Stimulated activated naive CD8-positive, alpha-beta T cell treated with anti-CD3 and anti-CD28 coated beads, Interleukin-15, Interleukin-2, amounts not matched to agents 100 U/mL and 50 U/mL, for 24 hours (primary cell): ENCODE measurements at regions not wholly inside any gene's neighbourhood (a gene's known extent, or its start where the extent isn't known, plus 50 kb on each side); places are given as distances from the start of the nearest gene placed in this dataset.
"Not testable (repeated sequence)": the region's sequence is repeated elsewhere in the genome, so short reads cannot be mapped to it uniquely, and the experiment has no call there.

Source experiments
- ATAC-seq: fragments of 150-1000 bp; cut with Tn5 transposase; one replicate; pipeline ENCODE4 v1.10.0; 2021
- DNase-seq: peaks from one replicate; pipeline ENCODE4 v3.0.0; 2021

DNA sequence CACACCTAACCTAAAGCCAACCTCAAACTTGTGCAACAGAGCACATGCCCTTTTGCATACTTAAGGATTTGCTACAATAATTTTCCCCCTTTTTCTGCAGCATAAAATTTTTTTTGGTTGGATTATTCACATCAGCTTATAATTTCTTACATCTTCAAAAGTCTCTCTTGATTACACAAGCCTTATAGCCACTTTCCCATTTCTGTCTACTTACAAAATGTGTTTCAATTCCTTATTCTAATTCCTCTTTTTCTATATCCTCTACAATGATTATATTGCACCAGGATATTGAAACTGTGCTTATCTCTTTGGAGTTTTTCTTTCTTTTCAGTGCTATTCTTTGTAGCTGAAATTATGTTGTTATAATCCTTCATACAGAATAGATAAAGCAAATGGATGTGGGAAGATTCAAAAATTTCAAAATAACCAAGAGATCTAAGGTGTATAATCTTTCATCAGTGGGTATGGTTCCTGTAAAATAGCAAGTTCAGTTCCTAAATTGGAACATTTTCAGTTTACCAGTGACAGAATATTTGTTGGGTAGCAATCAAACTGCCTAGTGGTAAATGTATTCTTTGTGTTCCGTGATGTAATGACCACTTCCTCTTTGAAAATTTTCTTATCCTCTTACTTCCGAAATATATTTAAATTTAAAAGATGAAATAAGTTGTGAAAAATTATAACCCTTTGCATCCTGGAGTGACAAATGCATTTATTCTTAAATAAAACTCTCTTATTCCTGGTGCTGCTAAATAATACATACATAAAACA lies 386.8 kb upstream of the CHD1 start:
- ATAC-seq (no peak), DNase-seq (no peak)

DNA sequence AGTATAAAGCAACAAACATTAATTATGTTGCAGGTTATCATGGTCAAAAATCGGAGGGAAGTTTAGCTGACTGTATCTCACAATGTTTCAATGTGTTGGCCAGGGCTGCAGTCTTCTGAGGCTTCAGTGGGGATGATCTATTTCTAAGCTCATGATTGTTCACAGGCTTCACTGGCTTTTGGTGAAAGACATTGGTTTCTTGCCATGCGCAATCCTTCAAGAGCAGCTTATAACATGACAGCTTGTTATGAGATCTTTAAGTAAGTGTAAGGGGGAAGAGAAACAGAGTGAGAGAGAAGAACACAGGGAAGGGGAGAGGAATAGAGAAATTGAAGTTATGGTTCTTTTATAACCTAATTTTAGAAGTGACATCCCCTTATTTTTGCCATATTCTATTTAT lies 385.9 kb upstream of the CHD1 start:
- DNase-seq (no peak), ATAC-seq (no peak)

DNA sequence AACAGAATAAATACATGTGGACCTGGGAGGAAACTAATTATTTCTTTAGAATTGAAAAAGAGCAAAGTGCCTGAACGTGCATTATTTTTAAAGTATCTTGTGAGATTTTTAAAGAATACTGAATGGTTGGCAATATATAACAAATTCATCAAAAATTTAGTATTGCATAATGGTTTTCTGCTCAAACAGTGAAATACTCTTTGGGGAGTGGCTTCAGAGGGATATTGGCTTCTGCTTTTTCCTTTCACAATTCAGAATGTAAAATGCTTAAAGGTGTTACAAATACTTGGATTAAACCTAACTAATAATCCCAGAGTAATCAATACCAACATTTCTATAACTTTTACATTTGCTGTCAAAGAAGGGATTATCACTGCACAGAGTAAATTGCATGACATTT lies 379.3 kb upstream of the CHD1 start:
- no peak for DNase-seq
- ATAC-seq, result no peak

DNA sequence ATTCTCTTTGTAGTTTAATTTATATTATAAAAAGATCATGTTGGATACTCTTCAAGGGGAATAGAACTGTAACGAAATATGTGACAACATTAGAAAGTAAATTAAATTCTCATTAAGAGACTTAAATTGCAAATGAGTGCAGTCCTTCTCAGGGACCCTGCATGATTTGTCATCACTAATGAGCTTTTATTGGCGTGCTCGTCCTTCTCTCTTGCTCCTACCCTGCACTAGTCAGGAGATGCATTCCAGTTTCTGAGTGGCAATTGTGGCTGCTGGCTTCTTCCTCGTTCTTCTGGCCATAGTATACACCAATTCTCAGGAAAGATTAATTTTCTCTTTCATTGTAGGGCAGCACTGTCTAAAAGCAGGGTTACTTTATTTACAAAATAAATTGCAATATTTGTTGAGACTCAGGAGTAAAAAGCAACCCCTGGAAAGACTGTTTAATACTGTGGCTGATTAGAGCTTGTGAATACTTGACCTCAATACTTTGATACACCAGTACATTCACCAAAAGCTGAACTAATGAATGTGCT lies 376.3 kb upstream of the CHD1 start:
- ATAC-seq (no peak), DNase-seq (no peak)

DNA sequence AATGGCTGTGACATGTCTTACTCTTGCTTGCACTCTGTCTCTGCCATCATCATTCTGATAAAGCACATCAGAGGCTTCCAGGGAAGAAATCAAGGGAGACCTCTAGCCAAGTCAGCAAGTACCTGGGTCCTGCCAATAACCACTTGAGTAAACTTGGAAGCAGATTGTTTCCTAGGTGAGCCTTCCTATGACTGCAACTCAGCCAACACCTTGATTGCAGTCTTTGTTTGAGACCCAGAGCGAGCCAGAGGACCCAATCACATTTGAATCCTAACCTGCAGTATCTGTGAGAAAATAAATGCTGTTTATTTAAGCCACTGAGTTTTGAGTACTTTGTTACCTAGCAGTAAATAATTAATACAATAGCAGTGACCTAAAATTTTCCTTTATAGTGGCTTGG lies 356.8 kb upstream of the CHD1 start:
- ATAC-seq, result no peak
- DNase-seq, result no peak

DNA sequence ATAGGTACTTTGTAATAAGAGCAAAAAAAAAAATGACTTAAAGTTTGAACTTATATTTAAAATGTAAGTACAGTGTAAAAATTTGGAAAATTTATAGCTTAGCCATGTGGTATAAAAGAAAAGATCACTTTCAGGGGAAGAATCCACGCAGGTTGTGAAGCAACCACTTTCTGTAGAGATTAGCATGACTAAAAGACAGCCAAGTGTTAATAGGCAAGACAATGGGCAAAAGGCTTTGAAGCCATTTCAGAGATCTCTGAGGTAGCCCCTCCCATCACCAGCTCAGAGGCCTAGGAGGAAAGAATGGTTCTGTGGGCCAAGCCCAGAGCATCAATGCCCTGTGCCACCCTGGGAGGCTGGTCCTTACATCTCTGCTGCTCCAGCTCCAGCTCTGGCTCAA lies 346.3 kb upstream of the CHD1 start:
- DNase-seq (no peak), ATAC-seq (no peak)

DNA sequence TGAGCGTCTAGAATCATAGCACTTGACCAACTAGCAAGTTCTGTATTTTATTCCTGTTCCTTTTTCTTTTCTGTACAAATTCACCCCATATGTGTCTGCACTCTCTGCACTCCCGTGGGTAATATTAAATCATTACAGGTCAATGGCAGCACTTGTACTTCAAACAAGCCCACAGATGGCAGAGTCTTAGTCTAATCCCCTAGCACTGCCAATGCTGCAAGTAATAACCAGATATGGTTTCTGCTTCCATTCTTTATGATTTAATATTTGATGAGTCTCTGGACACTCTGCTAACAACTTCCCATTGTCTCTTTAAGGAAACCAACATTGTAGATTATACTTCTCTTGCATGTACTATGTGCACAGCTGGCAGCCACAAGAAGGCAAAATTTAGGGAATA lies 343.8 kb upstream of the CHD1 start:
- no peak for ATAC-seq
- DNase-seq, result no peak

DNA sequence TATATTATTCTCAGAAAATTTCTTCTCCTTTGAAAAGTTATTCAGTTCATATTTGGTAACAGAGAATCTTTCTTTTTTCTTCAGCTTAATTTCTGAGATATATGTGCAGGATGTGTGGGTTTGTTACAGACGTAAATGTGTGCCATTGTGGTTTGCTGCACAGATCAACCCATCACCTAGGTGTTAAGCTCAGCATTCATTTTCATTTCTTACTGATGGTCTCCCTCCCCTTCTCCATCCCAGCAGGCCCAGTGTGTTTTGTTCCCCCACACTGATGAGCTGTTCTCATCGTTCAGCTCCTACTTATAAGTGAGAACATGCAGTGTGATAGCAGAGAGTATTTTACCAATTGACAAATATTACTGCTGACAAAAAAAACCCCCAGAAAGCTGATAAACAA lies 330.0 kb upstream of the CHD1 start:
- ATAC-seq (no peak), DNase-seq (no peak)

DNA sequence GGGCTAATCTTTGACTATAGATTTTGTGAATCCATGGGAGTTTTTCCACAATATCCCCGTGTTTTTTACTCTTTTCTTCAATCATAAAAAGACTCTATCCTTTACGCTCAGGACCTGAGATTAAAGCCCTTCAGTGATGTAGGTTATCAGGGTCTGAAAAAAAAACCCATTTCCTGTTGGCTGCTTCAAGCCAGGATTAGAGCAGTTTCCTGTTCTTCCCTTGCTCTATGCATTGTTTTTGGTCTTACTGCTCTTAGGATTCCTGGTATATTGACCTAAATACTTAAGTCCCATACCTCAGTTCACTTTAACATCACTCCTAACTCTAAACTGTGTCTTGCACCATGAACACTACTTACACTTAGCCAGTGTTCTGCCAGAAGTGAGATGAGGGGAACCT lies 319.3 kb upstream of the CHD1 start:
- DNase-seq, result no peak
- ATAC-seq, result no peak

DNA sequence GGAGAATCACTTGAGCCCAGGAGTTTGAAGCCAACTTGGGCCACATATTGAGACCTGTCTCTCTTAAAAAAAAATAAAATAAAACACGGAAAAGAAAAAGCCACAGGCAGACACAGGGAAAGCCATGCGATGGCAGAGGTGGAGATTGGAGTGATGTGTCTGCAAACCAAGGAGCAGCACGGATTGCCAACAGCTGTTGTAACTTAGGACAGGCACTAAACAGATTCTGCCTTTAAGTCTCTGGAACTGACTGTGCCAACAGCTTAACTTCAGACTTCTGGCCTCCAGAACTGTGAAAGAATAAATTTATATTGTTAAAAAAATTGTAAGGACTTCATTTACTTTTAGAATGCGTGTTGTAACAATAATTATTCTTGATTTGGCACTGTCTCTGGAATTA lies 318.5 kb upstream of the CHD1 start:
- ATAC-seq (no peak), DNase-seq (no peak)

DNA sequence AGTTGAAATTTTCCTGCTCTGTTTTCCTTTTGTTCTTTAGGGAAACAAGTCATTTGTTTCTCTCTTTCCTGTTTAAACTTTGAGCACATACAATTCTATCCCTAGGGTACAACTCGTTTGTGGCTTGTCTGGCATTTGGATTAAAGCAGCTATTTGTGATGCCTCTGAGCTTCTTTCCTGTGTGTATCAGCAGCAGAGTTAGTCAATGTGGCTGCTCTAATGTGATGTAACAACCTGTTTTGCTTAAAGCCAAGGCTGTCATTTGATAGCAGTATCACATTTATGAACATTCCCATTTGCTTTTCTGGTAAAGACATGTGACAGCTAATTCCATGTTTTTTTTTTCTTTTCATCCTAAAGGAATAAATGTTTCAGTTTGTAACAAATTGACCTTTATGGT lies 314.3 kb upstream of the CHD1 start:
- ATAC-seq (no peak), DNase-seq (no peak)

DNA sequence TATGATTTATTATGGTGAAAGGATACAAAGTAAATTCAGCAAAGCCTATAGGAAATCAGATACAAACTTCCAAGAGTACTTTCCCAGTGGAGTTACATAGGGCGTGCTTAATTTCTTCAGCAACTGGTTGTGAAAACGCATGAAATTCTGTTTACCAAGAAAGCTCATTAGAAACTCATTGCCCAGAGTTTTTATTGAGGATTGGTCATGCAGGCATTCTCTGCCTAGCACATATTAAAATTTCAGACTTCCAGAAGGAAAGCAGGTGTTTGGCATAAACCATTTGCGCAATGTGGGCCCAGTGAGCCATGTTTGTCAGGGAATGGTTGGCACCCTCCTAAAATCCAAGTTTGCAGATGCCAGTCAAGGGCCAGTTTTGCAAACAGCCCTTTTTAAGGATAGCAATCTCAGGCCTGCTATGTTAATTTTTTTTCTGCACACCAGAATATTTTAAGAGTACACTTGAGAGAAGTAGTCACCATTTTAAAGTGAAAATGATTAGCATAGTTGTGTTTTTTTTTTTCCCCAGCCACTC lies 311.1 kb upstream of the CHD1 start:
- DNase-seq (no peak), ATAC-seq (no peak)

DNA sequence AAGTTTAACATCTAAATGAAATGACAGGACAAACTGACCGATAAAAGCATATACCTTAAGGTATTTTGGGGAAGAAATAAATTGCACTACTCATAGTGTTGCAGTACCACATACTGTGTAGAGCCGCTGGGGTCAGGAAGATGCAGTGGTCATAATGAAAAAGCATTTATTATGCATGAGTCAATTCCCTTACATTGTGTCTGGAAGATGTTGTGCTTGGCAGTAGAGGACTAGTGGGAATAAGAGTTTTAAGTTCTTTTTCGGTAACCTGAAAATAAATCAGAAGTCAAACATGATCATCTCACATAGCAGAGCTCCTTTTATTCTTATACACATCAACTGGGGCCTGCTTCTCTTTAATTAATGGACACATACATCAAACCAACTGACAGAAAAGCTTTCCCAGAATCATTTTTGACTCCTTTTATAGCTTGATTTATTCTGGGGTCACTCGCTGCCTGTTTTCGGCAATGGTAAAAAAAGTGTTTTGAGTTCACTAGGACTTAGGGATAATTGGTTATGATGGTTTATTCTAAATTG lies 262.5 kb upstream of the CHD1 start:
- ATAC-seq (no peak), DNase-seq (no peak)

DNA sequence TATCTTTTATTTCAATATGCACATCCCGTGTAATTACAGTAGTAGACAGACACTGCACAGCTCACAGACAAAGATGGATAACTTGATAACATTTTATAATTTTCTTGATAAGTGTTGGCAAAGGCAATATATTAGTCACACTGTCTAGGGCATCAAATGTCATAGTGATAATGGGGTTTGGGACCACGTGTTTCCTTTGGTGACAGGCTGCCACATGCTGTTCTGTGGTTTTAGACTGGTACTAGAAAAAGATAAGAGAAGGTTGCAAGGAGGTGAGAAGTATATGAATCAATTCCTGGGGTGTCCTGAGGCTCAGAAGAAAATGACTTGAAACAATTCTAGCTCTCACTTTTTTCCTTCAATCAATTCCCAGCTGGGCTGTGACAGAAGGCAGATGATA lies 258.8 kb upstream of the CHD1 start:
- no peak for DNase-seq
- no peak for ATAC-seq

DNA sequence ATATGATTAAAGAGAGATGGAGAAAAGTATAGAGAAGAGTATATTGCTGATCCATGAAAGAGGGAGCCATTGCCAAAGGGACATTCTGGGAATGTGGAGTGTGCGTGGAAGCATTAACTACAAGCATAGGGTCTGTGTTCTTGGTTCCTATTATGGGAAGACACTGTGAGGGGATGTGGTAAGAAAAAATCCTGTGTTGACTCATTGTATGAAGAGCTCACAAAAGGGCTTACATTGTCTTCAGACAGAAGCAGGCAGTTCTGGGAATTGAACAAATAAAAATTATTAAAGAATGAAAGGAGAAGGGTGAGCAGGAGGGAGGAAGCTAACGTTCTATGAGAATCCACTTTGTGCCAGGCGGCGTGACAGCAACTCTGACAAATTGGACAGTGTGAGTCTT lies 250.4 kb upstream of the CHD1 start:
- no peak for DNase-seq
- no peak for ATAC-seq

DNA sequence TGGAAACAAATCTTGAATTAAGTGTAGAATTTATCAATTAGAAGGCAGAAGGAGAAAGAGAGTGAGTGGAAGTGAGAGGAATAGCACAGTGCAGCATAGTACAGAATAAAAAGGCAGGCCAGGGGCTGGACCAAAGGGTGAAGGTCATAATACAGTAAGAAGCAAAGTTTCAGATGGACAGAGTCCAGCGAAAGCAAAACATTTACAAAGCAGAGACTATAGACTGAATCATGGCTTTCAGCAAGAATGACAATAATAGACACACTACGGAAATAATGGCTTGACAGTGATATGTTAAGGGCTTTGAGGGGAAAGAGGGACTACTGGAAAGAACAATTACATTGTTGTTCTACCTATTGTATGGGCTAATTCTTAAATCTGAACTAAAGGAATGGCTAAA lies 249.0 kb upstream of the CHD1 start:
- DNase-seq (no peak), ATAC-seq (no peak)

DNA sequence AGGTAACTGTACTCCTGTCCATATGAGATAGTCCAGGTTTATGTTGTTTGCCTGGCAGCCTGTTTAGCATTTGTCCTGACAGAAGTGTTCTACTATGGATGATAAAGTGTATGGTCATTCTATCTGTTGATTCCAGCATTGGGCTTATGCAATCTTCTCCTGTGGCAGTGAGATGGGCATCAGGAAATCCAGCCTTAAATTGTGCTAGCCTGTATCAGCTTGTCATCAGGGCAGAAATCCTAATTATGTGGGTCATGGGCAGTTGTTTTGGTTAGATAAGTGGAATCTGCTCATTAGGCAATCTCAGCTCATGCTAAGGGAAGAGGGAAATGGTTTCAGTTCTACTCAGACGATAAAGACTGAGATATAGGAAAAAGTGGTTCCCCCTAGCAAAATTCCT lies 247.4 kb upstream of the CHD1 start:
- no peak for DNase-seq
- no peak for ATAC-seq

DNA sequence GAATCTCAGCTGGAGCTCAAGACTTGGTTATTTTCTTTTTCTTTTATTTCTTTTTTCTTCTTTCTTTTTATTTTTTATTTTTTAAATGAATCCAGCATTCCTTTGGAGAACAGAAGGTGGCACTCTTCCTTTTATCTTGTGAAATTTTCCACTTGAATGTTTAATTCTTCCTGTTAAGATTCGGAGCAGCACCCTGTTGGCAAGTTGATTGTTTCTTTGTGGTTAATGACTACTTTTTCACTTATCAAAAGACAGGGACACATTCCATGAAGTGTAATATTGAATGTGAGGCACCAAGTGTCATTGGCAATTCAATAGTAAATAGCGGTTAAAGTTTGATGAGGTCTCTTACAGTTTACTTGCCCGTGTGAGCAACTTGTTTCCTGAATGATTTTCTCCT lies 240.5 kb upstream of the CHD1 start:
- DNase-seq, result no peak
- no peak for ATAC-seq

DNA sequence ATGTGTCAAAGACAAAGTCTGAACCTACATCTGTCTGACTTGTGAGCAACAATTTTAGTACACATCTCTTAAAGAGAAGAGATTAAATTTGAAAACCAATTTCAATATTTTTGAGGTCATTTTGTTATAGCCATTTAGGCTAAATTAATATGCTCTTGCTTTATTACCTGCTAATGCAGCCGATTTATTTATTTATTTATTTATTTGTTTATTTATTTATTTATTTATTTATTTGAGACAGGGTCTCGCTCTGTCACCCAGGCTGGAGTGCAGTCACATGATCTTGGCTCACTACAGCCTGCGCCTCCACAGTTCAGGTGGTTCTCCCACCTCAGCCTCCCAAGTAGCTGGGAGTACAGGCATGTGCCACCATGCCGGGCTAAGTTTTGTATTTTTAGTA lies 232.7 kb upstream of the CHD1 start:
- not testable (repeated sequence) for DNase-seq, ATAC-seq

DNA sequence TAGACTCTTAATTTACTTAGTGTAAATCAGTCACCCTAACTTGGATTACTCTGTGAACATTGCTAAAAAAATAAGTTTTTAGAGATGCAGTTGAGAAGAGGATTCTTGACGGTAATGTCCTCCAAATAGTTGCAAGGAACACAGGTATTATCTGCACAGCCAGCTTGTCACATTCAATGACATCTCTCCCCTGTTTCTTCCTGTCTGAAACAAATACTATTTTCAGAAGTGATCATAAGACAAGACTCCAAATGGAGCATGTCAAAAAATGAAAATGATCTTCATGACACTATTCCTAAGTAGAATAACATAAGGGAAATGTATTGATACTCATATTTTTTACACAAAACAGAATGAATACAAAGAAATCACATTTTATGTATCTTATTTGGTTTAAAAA lies 227.9 kb upstream of the CHD1 start:
- ATAC-seq, result no peak
- no peak for DNase-seq

DNA sequence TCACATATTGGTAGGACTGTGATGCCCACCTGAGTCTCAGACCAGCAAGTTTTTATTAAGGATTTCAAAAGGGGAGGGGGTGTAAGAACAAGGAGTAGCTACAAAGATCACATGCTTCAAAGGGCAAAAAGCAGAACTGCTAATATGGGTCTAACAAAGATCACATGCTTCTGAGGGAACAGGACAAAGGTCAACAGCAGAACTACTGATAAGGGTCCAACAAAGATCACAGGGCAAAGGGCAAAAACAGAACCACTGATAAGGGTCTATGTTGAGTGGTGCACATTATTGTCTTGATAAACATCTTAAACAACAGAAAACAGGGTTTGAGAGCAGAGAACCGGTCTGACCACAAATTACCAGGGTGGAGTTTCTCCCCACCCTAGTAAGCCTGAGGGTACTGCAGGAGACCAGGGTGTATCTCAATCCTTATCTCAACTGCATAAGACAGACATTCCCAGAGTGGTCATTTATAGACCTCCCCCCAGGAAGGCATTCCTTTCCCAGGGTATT lies 214.5 kb upstream of the CHD1 start:
- ATAC-seq, DNase-seq: not testable (repeated sequence)

DNA sequence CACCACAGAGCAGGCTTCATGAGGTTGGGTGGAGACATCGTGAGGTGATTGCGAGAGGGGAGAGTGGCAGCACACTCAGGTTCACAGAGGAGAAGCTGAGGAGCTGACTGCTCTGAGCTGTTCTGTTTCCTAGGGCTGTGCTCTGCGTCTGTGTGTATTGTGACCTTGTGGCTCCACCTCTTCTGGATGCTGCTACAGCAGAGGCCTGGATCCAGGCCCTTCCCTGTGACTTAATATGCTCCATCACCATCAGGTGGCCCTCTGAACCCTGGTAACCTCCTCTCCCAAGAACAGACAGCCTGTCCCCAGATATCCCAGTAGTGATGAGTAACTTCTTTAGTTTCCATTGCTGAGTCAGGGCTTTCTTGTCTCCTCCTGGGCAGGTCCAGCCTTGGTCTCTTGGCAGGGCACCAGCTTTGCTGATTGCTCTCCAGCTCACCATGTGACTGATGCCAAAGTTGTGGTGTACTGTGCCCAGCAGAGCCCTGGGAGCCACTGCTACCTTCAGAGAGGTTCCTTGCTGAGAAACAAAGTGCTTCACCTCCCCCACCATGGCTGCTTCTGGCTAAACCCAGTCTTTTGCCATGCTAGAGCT lies 212.8 kb upstream of the CHD1 start:
- DNase-seq (no peak), ATAC-seq (no peak)

DNA sequence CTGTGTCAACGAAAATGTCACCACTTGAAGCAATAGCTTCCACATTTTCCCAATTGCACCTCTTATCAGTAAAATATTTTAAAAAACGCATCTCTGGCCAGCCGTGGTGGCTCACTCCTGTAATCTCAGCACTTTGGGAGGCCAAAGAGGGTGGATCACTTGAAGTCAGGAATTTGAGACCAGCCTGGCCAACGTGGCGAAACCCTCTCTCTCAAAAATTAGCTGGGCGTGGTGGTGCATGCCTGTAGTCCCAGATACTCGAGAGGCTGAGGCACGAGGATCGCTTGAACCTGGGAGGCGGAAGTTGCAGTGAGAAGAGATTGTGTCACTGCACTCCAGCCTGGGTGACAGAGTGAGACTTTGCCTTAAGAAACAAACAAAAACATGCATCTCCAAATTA lies 210.1 kb upstream of the CHD1 start:
- no peak for DNase-seq
- ATAC-seq, result no peak
